ENCODE measurements at regions not wholly inside any gene's neighbourhood (a gene's known extent, or its start where the extent isn't known, plus 50 kb on each side); places are given as distances from the start of the nearest gene placed in this dataset.

DNA sequence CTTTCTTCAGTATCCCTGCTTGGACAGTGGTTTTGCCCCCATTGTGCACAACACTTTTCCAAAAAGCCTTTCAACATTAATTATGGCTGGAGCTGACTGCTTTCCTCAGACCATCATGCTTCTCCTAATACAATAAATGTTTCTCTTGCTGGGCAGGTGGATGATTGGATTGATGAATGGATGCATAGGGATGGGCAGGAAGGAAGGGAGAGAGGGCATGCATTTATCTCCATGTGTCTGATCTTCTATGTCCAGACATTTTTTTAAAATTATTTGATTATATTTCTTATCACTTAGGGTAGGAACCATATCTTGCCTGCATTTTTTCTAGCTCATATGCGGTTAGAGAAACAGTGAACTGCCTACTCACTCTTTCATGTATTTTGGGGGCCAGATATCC is 218.5 kb downstream of the PRL start:
- DNase-seq, result no peak

- no peak for DNase-seq
Measured at GRCh38 chr6:22078802-22079545, 217.9 kb downstream of the PRL start.

- no peak for DNase-seq
Measured at GRCh38 chr6:22079783-22080182, 217.1 kb downstream of the PRL start.

DNA sequence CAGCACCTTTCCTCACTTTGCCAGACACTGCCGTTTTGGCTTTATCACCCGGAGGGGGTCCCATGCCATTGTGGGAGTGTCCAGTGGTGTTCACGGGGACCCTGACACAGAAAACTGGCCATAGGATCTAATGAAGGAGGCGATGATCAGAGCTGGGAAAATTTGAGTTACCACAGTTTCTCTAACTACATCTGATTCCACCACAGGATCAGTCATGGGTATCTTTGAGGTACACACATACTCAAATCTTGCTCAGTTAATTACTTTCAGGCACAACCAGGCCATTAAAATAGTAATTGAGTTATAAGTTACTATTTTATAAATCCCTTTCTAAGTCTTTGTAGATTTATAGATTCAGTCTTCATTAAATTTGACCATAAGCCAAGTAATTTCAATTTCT is 215.1 kb downstream of the PRL start:
- no peak for DNase-seq

DNA sequence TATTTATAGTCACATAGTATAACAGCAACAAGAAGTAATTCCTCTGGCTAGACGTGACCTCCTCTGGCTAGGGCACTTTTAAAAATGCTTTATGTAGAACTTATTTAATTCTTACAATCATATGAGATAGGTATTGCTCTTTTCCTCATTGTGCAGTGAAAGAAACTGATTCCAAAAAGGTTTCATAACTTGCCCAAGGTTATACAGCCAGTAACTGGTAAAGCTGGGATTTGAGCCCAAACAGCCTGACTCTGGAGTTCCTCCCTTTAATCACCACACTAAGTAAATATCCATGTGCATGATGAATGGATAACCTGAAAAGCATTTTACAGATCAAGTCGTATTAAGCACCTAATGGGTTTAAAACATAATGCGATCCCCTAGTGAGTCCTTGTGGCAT is 214.6 kb downstream of the PRL start:
- no peak for DNase-seq

GRCh38 chr6:22083119-22083518 is 213.7 kb downstream of the PRL start:
- DNase-seq, result no peak

DNA sequence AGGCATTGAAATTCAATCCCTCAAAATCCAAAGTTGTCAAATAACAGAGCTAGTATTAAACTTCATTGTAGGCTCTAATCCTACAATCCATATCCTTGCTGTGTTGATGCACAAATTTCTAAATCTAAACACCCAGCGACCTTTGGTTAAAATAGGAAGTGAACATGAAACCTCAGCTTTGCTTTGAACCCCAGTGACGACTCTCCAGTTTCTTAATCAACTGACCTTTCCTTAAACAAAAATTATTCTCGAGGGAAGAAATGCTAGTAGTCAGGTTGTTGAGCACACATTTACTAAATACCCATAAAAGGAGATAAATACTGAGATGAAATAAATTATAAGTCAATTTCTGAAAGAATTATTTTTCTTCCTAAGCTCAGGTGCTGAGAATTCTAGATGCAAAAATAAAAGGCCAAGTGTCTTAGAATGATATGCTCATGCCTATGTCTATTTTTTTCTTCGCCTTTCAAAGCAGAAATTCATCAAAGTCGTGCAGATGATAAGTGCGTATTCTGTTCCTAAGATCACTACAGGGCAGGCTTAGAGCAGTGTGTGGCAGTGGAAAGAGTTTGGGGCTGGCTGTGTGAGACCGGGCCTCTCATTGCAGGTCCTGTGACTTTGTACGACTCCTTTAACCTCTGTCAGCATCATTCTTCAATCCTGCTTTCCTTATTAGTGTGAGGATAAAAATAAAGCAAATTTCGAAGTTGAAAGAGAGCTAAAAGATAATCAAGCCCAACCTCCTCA is 208.7 kb downstream of the PRL start:
- no peak for DNase-seq

DNA sequence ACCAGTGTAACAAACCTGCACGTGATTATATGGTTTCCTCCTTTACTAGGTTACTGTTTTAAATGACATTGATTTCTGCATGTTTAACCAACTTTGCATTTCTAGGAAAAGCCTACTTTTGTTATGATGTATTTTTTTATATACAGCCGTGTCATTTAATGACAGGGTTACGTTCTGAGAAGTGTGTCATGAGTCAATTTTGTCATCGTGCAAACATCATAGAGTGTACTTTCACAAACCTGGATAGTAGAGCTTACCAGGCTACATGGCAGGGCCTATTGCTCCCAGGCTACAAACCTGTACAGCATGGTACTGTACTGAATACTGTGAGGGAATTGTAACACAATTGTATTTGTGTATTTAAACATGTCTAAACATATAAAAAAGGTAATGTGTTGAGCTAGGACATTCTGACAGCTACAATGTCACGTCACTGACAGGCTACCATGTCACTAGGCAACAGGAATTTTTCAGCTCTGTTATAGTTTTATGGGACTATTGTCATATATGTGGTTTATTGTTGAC is 205.3 kb downstream of the PRL start:
- no peak for DNase-seq

GRCh38 chr6:22095836-22096235 is 201.0 kb downstream of the PRL start:
- no peak for DNase-seq

- DNase-seq, result no peak
Measured at GRCh38 chr6:22098601-22099031, 198.2 kb downstream of the PRL start.

DNA sequence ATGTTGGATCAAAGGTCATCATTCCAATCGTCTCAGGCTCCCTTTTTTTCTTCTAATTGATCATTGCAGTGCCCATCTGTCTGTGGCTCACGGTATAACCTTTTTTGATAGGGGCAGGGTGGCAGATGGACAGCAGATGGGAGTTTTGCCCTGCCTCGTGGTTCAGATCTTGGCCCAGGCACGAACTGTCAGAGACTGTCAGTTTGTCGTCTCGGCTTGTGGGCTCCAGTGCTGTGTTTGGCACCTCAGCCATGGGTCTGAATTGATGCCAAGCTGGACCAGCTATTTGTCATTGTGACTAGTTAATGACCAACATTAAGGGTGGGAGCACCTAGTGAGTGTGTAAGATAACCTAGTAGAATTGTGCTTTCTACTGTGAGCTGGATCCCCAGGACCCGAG is 197.6 kb downstream of the PRL start:
- DNase-seq, result no peak

DNA sequence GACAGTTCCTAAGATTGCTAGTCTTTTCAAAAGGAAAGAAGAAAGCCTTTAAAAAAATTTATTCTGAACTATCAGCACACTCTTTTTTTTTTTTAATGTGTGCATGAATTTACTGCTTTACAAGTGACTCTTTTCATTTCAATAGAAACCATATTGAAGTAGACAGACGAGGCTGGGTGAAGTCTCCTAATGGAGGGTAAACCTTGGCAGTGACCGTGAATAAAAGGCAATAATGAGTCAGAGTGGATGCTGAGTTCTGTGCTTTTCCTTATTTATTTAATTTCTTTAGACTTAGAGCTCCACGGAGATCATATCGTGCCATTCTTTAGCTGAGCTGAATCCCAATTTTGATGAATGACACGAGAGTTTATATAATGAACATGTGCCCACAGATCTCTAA is 196.9 kb downstream of the PRL start:
- no peak for DNase-seq

DNA sequence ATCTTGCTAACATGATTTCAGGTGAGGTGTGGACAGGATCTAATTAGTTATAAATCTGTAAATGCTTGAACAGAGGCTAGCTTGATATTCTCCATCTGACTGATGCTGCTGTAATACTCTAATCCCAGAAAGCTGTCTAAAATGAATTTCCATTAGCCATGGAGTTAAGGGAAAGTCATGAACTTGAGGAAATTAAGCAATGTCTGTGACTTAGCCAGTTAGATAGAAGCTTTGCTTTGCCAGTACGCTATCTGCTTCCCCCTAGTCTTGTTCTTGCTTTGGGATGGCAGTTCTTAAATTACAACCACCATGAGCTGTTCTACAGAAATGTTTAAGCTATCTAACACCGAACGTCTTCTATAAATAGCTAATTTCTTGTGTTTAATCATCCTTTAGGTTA is 195.7 kb downstream of the PRL start:
- DNase-seq, result no peak

DNA sequence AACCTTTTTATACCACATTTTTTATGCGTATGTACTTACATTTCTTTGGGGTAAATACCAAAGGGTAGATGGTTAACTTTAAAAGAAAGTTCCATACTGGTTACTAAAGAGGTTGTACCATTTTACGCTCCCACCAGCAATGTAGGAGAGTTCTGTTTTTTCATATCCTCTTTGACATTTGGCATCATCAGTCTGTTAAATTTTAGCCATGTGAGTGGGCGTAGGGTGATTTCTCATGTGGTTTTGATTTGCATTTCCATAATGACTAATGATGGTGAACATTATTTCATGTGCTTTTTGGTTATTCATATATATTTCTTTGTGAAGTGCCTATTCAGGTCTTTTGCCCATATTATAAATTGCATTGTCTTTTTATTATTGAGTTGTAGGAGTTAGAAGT is 194.2 kb downstream of the PRL start:
- DNase-seq, result no peak

DNA sequence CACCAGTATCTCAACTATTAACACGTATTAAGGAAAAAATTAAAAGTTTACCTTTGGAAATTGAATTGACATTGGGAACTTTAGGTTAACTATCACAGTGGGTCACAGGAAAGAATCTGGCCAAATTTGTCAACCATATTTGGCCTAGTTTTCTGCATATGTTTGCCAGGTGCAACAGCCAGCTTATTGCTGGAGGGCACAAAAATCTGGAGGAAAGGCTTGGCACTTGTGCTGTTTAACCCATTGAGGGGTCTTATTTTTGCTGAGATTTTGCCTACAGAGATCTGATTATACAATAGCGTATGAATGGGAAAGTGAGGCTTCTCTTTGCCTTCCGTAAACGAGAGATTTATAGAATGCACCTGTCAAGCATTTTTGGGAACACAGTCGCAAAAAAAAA is 190.4 kb downstream of the PRL start:
- no peak for DNase-seq

- DNase-seq, result no peak
Measured at GRCh38 chr6:22106961-22107360, 189.9 kb downstream of the PRL start.

DNA sequence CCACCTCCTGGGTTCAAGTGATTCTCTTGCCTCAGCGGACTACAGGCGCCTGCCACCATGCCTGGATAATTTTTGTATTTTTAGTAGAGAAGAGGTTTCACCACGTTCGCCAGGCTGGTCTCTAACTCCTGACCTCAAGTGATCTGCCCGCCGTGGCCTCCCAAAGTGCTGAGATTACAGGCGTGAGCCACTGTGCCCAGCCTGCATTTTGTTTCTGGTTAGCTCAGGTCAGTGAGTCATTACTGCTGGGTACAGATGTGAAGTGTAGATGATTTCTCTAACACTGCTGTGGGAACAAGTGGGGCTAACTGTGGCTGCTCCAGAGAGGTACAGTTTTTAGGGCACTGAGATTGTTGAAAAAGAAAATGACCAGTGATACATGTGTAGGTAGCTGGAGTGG is 188.6 kb downstream of the PRL start:
- no peak for DNase-seq

- DNase-seq, result no peak
Measured at GRCh38 chr6:22110061-22110460, 186.8 kb downstream of the PRL start.

- DNase-seq, result no peak
Measured at GRCh38 chr6:22112461-22112860, 184.4 kb downstream of the PRL start.

DNA sequence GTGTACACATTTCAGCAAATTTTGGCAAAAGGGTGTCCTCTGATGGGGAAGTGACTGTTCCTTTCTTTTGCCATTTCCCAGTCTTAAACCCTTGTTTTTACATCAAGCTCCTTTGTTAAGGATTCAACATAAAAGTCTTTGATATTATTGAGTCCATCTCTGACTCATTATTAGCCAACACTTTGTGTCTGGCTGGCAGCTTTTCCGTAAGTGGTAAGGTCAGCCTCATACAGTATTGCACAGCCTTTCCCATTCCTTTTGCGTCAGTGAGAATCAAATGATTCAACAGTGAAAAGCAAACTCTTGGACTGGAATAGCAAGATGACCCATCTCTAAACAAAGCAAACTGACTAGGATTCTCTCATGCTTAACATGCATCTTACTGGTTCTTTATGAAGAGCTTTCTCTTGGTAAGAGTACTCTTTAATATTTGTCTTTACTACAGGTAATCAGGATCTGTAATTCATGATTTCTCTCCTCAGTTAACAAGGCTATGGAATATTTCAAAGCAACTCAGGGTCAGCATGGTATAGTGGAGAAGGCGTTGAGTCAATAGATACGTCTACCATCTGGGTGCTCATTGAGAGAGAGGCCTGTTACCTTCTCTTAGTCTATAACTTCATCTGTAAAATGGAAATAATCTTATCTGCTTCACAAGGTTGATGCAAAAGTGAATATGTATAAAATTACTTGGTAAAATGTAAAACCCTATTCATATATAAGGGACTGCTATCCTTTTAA is 183.6 kb downstream of the PRL start:
- DNase-seq, result no peak

- DNase-seq, result no peak
Measured at GRCh38 chr6:22115559-22115958, 181.3 kb downstream of the PRL start.

DNA sequence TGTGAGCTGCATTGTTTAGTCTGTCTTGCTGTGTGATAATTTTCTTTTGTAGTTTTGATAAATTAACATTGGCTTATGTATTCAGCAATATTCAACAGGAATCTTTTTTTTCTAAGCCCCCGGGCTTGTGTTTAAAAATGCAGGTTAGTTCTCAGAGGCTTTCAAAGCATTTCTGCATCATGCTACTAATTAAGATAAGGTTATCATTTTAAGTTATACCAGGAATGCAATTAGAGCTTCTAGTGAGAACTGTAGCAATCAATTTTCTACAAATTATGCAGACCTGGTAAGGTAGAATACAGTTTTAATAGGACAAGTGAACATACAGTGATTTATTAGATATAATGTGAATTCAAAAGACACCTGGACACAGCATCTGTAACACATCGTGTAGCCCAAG is 179.2 kb downstream of the PRL start:
- no peak for DNase-seq

DNA sequence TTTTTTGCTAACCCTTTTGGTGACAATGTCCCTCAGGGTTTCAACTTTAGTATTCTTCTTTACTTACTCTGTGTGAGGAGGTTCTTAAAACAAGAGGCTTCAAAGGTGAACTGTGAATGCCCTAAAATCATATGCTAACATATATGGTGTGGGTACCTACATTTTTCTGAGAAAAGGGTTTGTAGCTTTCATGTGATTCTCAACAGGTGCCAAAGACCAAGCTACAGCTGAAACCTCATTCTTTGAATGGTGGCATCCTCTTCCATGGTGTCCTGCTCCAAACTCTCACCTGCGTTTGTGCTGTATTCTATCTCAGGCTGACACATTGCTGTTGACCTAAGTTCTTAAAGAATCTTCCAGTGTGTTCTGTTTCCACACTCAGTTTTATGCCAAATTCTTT is 177.3 kb downstream of the PRL start:
- DNase-seq, result no peak

DNA sequence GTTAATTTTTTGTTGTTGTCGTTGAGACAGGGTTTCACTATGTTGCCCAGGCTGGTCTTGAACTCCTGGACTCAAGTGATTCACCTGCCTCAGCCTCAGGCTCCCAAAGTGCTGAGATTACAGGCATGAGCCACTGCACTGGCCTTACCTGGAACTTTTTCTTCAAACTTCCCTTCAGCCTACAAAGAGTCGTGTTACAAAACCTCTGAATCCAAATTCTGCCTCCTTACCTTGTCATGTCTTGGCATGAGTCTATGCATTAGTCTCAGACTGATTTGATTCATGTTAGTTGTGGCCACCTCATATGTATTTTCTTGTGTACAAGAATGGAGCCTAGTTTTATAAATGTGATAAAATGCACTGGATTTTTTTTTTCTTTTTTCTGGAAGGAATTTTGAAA is 172.1 kb downstream of the PRL start:
- no peak for DNase-seq

Data from hippocampal formation (tissue), 2 donors.